ENCODE measurements at regions not wholly inside any gene's neighbourhood (a gene's known extent, or its start where the extent isn't known, plus 50 kb on each side); places are given as distances from the start of the nearest gene placed in this dataset.

DNA sequence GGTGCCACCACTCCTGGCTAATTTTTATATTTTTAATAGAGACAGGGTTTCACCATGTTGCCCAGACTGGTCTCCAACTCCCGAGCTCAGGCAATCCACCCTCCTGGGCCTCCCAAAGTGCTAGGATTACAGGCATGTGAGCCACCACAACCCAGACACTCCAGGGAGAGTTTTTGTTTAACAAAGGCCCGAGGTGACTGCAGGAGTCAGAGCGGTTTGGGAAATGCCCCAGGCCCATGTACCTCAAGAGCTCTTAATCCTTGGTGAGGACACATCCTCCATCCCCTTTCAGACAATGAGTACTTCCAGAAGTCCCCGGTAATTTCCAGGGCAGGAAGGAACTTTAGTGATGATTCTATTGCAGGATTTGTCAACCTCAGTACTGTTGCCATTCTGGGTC lies 176.0 kb downstream of the ESRRB start:
- DNase-seq (ENCODE audit: low read depth): no peak

DNA sequence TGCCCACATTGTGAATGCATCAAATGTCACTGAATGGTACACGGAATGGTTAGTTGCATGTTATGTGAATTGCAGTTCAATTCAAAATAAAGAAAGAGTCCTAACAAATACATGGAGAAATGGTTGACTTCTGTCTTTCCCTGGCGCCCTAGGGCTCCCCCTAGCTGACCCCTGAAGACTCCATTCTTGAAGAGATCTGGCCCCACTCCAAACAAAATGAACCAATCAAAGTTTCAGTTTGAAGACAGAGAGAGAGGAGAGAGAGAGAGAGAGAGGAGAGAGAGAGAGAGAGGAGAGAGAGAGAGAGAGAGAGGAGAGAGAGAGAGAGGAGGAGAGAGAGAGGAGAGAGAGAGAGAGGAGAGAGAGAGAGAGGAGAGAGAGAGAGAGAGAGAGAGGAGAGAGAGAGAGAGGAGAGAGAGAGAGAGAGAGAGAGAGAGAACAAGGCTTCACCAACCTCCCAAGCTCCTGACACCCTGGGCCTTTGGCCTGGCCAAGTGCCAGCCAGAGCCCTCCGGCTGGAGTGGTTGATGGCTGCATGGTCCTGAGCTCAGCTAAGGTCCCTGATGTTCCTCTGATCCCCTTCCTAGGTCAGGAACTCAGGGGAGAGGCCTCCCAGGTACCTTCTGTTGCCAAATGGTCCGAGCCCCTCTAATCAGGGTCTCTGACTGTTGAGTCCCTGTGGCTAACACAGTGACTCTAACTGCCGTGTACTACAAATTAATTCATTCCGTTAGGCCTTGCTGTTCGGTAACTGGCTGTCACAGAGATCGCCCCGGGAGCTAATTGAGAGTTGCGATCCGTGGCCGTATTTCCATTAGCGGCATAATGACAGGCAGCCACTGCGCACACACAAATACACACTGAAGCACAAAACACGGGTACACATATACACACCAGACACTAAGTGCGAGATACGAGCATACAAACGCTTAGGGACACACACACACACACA lies 188.8 kb downstream of the ESRRB start:
- no peak for DNase-seq (ENCODE audit: low read depth)

DNA sequence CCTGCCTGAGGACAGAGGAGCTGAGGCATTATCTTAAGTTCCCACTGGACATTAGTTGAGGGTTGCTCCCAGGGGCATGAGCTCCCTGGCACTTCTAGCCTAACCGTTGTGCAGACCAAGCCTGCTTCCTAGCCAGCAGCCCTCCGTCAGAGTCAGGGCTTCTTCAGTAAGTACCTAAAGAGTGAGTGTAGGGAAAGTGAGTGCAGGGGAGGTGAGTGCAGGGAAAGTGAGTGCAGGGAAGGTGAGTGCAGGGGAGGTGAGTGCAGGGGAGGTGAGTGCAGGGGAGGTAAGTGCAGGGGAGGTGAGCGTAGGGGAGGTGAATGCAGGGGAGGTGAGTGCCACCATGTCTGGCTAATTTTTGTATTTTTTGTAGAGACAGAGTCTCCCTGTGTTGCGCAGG lies 190.5 kb downstream of the ESRRB start:
- no peak for DNase-seq (ENCODE audit: low read depth)

DNA sequence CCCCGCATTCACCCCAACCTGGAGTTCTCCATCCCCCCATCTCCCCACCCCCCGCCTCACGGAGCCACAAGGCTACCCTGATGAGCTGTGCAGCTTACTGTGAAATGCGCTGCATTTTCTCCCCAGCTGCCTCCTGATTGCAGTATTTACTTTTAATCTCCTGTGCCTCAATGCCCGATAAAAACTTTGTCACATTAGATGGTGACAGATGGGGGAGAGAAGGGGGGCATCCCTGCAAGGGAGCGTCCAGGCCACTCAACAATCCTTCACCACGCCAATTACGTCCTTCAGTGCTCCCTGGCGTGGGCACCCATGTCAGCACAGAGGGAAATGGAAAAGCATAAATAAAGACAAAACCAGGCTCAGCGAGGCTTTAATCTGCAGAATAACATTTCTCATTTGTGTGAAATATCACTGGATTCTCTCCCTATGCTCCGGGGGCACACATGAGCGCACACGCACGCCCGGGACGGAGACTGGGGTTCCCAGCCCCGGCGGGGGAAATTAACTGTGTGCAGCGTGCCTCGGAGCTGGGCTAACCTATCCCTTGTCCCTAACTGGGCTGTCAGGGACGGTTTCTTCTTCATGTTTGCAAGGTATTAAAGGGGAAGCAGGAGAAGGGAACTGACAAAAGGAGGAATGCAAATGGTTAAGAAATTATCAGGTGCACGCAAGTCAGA lies 186.7 kb upstream of the VASH1 start:
- DNase-seq (ENCODE audit: low read depth): no peak

DNA sequence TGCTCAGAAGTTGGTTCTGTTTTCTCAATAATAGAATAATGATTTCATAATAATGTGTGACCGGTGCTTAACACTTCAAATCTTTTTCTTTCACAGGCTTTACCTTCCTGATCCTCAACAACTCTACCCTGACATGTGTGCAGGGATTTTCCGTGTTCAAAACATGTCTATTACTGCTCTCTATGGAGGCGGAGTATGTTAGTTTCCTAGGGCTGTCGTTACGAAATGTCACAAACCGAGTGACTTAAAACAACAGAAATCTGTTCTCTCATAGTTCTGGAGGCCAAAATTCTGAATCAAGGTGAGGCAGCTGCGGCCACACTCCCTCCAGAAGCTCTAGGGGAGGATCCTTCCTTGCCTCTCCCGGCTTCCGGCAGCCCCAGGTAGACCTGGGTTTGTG lies 186.2 kb upstream of the VASH1 start:
- DNase-seq (ENCODE audit: low read depth): no peak

DNA sequence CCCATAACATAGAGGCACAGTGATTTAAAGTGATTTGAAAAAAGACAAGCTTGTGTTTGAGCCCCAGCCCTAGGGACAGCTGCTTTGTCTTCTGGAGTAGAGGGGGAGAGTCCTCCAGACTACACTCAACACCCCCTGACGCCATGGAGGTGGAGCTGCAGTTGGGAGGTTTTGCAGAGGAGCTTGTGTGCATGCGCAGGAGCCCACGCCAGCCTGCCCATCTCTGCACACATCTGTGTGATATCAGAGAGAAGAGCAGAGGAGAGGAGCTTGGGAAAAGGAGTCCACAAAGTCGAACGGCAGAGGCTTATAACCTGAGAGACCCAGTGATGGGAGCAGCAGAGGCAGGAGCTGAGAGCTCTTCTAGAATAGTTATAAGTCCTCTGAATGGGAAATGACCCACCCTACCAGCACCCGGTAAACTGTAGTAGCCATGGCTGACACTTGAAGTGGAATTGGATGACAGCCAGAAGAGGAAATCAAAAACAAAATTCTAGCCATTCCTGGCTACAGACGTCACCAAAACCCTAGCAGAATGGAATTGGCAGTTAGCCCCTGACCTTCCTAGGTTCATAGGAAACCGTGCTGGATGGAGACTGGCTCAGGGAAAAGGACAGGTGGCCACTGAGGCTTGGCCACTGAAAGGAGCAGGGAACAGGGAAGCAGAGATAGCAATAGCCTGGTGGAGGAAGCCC lies 185.1 kb upstream of the VASH1 start:
- no peak for DNase-seq (ENCODE audit: low read depth)

DNA sequence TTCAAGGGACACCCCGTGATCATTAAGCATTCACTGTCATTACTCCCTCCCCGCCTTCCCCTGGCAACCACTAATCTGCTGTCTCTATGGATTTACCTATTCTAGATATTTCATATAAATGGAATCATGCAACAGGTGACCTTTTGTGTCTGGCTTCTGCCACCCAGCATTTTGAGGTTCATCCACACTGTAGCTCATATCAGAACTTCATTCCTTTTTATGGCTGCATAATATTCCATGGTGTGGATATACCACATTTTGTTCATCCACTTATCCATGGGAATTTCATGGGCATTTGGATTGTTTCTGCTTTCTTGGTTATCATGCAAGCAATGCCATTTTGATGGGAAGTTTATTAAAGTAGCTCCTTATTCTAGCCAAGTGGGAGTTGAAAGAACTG lies 184.2 kb upstream of the VASH1 start:
- no peak for DNase-seq (ENCODE audit: low read depth)

DNA sequence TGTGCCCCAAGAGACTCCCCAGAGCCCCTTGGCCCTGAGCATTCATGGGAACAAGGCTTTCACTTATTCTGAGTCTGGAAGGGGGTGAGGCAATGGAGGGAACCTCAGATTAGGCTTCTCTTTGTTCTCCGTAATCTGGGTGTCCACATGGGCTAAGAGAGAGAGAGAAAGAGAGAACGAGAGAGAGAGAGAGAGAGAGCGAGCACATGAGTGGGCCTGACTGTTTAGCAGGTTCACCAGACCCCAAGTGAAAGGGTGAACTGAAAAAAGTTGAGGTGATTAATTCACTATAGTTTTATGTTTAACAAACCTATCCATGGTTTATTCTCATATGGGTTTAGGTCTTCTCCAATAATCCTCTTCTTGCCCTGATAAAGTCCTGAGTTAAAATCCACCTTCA lies 183.4 kb upstream of the VASH1 start:
- DNase-seq (ENCODE audit: low read depth): no peak

DNA sequence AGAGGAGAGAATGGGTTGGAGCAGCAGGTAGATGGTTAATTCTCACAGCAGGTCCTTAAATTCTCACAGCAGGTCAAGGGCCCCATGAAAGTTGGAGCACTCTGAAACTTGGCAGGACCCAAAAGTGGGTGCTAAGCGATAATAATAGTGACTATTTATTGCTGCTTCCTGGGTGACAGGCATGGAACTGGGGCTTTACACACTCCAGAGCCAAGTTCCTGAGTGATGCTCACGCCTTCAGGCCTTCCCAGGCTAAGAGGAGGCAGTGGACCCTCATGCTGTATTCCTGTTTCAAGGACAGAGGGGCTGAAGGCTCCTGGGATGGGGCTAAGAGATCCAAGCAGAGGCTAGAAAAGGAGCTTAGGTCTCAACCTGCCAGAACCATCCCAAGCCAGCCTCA lies 180.9 kb upstream of the VASH1 start:
- no peak for DNase-seq (ENCODE audit: low read depth)

DNA sequence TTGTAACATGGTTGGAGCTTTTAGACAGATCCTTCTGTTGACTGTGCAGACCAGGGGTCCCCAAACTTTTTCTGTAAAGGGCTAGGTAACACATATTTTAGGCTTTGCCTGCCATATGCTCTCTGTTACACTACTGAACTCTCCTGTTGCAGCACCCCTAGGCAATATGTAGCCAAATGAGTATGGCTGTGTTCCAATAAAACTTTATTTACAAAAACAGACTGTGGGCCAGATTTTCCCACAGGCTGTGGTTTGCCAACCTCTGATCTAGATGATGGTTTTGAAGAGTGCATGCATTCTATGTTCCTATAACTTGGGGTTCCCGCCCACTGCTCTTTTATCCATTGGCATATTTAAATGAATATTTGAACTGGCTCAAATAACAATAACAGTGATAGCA lies 180.3 kb upstream of the VASH1 start:
- DNase-seq (ENCODE audit: low read depth): no peak

DNA sequence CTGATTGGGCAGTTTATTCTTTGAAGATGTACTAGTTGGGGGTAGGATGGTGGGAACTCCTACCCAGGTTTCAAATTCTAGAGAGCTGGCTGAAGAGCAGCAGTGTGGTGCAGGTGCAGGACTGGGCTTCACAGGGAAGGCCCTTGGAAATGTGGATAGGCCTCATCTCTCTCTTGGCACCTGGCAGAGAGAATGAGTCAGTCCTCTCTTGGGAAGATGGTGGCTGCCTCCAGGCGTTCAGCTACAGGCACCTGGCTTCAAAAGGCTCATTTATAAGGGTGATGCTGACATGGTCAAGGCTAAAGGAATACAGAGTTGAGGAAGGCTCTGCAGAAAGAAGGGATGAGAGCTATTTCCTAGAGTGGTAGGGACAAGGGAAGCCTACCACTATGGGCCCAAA lies 179.7 kb upstream of the VASH1 start:
- no peak for DNase-seq (ENCODE audit: low read depth)

DNA sequence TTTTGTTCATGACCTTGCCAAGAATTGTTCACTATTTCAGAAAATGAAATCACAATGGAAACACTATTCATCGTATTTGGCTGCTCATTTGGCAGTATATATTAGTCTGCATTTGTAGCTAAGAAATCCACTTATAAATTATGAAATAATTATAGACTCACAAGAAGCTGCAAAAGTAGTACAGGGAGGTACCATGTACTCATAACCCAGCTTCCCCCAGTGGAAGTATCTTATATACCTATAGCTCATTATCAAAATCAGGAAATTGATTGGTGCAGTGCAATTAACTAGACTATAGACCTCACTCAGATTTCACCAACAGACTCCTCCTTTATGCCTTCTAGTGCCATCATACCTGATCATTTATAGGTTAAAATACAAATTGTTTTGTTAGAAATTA lies 178.8 kb upstream of the VASH1 start:
- DNase-seq (ENCODE audit: low read depth): no peak

DNA sequence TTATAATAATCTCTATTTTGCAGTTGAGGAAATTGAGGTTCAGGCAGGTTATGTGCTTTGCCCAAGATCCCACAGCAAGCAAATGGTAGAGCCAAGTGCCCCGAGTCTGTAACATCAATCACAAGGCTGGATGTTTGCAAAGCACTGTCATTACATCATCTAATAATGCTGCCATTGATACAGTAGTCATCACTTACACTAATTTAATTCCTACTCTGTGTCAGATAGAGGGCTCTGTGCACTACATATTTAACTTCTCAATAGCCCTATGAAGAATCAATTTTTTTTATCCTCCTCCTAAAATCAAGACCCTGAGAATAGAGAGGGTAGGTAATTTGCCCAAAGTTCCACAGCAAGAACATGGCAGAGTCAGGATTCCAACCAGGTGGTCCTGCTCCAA lies 178.1 kb upstream of the VASH1 start:
- no peak for DNase-seq (ENCODE audit: low read depth)

DNA sequence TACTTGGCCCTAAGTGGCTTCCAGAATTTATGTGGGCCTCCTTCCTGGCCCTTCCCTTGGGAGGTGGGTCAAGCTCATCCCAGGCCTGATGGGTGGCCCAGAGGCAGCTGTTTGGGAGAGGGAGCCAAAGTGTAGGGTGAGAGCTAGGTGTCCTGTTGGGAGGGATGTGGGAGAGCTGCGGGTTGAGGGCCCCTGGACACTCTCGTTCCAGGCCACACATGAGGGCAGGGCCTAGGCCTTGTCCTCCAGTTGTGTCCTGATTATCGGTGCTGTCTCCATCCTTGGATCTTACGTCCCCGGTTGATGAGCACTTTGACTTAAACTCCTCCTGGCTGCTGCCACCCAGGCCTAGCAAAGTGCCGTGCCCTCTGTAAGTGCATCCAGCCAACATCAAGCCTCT lies 177.5 kb upstream of the VASH1 start:
- no peak for DNase-seq (ENCODE audit: low read depth)

DNA sequence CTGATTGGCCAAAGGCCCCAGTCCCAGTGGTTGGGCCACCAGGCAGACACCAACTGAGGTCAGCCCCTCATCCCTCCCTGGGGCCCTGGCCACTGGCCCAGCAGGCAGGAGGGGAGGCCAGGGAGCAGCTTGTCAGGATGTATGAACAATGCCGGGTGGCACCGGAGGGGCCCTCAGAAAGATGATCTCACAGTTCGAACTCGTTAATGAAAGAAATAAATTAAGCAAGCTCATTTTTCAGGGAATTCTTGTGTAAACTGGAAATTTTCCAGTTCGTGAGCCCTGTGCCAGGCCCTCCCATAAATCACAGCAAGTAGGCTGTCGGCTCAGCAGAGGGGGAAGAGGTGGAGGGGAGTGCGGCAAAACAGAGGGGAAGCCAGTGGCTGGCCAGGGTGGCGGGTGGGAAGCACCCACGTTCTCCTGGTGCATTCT lies 177.0 kb upstream of the VASH1 start:
- no peak for DNase-seq (ENCODE audit: low read depth)

DNA sequence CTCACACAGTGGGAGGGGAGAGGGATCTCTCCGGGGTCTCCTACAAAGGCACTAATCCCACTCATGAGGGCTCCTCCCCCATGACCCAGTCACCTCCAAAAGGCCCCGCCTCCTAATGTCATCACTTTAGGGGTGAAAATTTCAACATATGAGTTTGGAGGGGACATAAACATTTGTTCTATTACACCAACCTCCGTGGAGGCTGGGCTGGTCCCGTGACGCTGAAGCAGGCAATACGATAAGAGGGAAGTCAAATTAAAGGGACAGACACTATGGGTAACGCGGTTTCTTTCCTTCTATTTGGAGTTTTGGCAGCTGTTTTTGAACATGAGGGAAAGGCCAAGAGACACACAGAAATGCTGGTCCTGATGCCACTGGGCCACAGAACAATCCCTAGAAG lies 175.7 kb upstream of the VASH1 start:
- DNase-seq (ENCODE audit: low read depth): no peak

DNA sequence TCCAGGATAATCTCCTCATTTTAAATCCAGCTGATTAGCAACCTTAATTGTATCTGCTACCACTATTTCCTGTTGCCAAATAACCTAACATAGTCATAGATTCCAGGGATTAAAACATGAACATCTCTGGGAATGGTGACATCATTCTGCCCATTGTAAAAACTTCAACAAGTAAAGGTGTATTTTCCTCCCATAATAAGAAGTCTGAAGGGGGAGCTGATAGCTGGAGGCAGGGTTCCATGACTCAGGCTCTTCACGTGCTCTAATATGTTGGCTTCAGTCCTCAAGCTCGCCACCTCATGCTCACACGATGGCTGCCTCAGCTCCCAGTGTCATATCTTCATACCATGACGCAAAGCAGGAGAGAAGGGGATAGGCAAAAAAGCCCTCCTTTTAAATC lies 172.0 kb upstream of the VASH1 start:
- no peak for DNase-seq (ENCODE audit: low read depth)

DNA sequence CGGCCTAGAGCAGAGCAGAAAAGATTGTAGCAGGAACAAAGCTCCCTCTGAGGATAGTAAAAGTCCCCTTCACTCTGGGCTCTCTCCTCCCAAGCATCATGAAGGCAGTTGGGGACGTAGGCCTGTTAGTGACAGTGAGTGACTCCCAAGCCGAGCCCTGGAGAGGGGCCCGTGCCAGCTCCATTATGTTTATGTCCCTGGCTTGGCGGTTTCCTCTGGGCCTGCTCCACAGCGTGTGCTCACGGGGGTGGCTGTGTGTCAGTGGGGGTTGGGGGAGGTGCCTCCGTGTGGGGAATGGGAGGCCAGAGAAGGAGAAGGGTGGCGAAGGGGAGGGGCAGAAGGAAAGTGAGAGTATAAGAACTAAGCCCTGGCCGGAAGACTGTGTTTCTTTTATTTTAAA lies 170.0 kb upstream of the VASH1 start:
- DNase-seq (ENCODE audit: low read depth): no peak

DNA sequence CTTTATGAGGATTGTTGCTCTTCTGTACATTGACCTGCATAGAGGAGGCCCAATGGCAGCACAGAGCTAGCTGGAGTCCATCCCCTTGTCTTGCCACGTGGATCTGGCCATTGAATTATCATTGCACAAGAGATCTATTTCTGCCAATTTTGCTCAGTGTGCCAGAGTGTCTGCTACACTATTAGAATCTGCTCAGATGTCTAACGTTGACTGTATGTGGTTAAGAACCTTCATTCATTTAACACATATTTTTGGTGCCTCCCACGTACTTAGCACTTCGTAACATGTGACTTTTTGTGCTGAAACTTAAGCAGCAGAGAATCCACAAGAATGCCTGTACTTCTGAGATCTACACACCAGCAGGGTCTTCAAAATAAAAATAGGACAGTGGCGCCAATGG lies 166.0 kb upstream of the VASH1 start:
- no peak for DNase-seq (ENCODE audit: low read depth)

DNA sequence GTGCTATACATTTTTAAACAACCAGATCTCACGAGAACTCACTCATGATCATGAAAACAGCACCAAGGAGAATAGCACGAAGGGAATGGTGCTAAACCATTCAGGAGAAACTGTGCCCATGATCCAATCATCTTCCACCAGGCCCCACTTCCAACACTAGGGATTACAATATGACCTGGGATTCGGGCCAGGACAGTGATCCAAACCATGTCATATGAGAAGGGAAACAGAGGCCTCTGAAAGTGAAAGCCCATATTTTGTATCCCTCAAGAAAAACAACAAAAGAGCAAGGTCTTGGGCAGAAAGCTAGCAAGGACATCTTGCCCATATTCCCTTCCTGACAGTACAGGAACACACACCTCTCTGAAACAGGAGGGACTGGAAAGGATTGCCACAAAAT lies 163.9 kb upstream of the VASH1 start:
- DNase-seq (ENCODE audit: low read depth): no peak

DNA sequence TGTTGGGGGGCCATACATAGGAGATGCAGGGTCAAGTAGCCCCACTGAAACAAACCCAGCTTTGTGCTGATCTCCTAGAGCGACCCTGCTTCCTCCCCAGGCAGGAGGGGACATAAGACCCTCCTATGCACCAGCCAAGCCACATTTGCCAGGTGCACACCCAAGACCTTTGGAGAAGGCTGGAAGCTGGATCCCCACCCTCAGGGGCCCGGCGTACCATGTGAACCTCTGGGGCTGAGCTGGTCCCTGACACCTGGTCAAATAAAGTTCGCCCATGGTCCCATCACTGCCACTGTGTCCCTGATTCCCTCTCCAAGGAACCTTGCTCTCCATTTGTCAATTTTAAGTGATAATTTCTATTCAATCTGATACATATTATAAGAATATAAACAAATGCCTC lies 162.1 kb upstream of the VASH1 start:
- DNase-seq (ENCODE audit: low read depth): no peak

DNA sequence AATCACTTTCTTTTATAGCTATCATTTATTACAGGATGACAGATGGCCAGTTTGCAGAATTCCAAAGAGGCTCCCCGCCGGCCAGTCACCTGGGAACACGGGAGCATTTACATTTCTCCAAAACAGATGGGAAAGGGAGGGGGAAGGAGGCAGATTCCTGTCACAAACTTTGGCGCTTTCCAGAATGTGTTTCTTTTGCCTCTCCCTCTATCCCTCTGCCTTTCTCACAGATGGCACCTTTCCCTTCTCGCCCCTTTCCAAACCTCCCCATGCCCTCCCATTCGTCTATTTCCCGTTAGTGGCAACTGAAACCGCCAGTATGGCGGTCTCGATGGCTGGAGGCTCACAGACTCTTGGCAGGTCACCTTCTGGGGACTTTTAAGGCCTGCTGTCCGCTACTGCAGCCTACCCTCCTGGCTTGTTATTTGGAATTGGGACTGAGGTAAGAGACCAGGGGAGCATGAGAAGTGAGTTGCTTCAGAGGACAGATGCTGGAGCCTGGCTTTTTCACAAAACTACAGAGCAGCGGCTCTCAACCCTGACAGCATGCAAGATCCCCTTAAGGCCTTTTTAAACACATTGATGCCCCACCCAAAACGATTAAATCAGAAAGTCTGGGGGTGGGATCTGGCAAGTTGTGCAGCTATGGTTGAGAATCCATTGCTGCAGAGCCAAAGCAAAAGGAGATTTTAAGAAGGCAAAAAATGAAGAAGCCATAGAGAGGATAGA lies 161.5 kb upstream of the VASH1 start:
- DNase-seq (ENCODE audit: low read depth): no peak

Measured in stimulated activated CD4-positive, alpha-beta T cell treated with anti-CD3 and anti-CD28 coated beads, Interleukin-2, amount 100 ng/mL, for 4 hours (primary cell).